Endothelial cell of umbilical vein (primary cell): ENCODE measurements at regions not wholly inside any gene's neighbourhood (a gene's known extent, or its start where the extent isn't known, plus 50 kb on each side); places are given as distances from the start of the nearest gene placed in this dataset.

Source experiments
- BruUV-seq: library from RNA; stranded (reverse); fragments of 400-500 nt; replicated peaks from 2 replicates; lab custom pipeline; 2021; lab: Mats Ljungman, UMichigan
- CTCF ChIA-PET: fragments of 300-600, 350-600 bp; sonication (Branson Sonifier 250); formaldehyde crosslinking; loops from one replicate; lab custom pipeline; 2021; ENCODE audit warnings: antibody characterized with exemption, inconsistent platforms; lab: Charles Lee
- POLR2A ChIA-PET: fragments of 300-600, 350-600 bp; sonication (Branson Sonifier 250); formaldehyde crosslinking; loops from one replicate; lab custom pipeline; 2021; ENCODE audit warnings: antibody characterized with exemption, inconsistent platforms; lab: Charles Lee
- DNase-seq: peaks from one replicate; pipeline ENCODE4 v3.0.0-alpha.2; 2011; ENCODE audit warnings: low read depth, low spot score
- FAIRE-seq: peaks from 2 replicates; lab custom pipeline; 2011; peaks lifted over from hg19 to GRCh38; lab: Jason Lieb, UNC
- H2AFZ ChIP-seq: 2 replicates; pipeline ENCODE4 v1.6.0; 2012; ENCODE audit warnings: low read depth, low read length, control low read depth, inconsistent platforms
- H3K27ac ChIP-seq: 2 replicates; pipeline ENCODE4 v1.5.1; 2011; ENCODE audit warnings: low read depth, mild to moderate bottlenecking, control low read depth, low read length, moderate library complexity; ENCODE audit not compliant: insufficient read depth
- H3K27me3 ChIP-seq, 2 experiments: 2 replicates each; pipeline versions ENCODE4 v1.6.0 to v1.6.1; 2011; ENCODE audit warnings: low read length in 2 of 2, mixed read lengths in 1 of 2; ENCODE audit not compliant: control insufficient read depth in 2 of 2, insufficient read depth in 2 of 2
- H3K36me3 ChIP-seq, 2 experiments: 2 replicates in 1 of 2; 3 replicates in 1 of 2; pipeline ENCODE4 v1.5.1; 2011; ENCODE audit warnings: low read length in 2 of 2, mild to moderate bottlenecking in 1 of 2, moderate library complexity in 1 of 2; ENCODE audit not compliant: control insufficient read depth in 2 of 2, insufficient read depth in 2 of 2; ENCODE audit errors: extremely low read depth in 1 of 2
- H3K4me1 ChIP-seq: 3 replicates; pipeline ENCODE4 v1.5.1; 2011; ENCODE audit warnings: mild to moderate bottlenecking, low read length; ENCODE audit not compliant: control insufficient read depth, insufficient read depth; ENCODE audit errors: extremely low read depth
- H3K4me2 ChIP-seq: 2 replicates; pipeline ENCODE4 v1.6.1; 2011; ENCODE audit warnings: low read length, control low read depth, mixed read lengths; ENCODE audit not compliant: insufficient read depth
- H3K4me3 ChIP-seq, 3 experiments: fragments of 200-600 bp in 1 of 3; sonication (generic), shearing (Covaris generic) in 1 of 3; replicated peaks in 1 of 3; 2 replicates each; pipeline ENCODE4 v1.5.1; 2011 to 2016; ENCODE audit warnings: control low read depth in 3 of 3, low read length in 3 of 3, mild to moderate bottlenecking in 2 of 3, inconsistent platforms in 1 of 3, low read depth in 1 of 3, moderate library complexity in 1 of 3; ENCODE audit not compliant: insufficient read depth in 1 of 3
- H3K79me2 ChIP-seq: 2 replicates; pipeline ENCODE4 v1.6.0; 2012; ENCODE audit warnings: low read length, inconsistent platforms; ENCODE audit not compliant: control insufficient read depth, insufficient read depth
- H3K9ac ChIP-seq: replicated peaks from 2 replicates; pipeline ENCODE3; 2011; ENCODE audit warnings: low read length, control low read depth; ENCODE audit not compliant: insufficient read depth; ENCODE audit errors: extremely low read depth
- H3K9me1 ChIP-seq: replicated peaks from 3 replicates; pipeline ENCODE4 v1.6.0; 2011; ENCODE audit warnings: mild to moderate bottlenecking, low read length; ENCODE audit not compliant: control insufficient read depth, insufficient read depth; ENCODE audit errors: extremely low read depth
- H3K9me3 ChIP-seq: replicated peaks from 2 replicates; pipeline ENCODE4 v1.5.1; 2012; ENCODE audit warnings: low read length, inconsistent platforms; ENCODE audit not compliant: control insufficient read depth, insufficient read depth
- H4K20me1 ChIP-seq: replicated peaks from 2 replicates; pipeline ENCODE3; 2011; ENCODE audit warnings: mild to moderate bottlenecking, low read length; ENCODE audit not compliant: control insufficient read depth, insufficient read depth; ENCODE audit errors: extremely low read depth
- EZH2 ChIP-seq: IDR thresholded peaks from 2 replicates; pipeline ENCODE4 v1.6.1; 2012; ENCODE audit warnings: borderline replicate concordance, low read depth, mild to moderate bottlenecking, moderate library complexity, low read length, inconsistent platforms; ENCODE audit not compliant: severe bottlenecking
- FOS ChIP-seq: IDR thresholded peaks from 2 replicates; pipeline ENCODE4 v1.6.1; 2011; ENCODE audit warnings: mild to moderate bottlenecking, low read length, moderate library complexity, borderline replicate concordance; ENCODE audit not compliant: insufficient read depth
- GATA2 ChIP-seq: IDR thresholded peaks from 2 replicates; pipeline ENCODE4 v1.7.0; 2011; ENCODE audit warnings: low read depth, mild to moderate bottlenecking, moderate library complexity, mixed read lengths, low read length; ENCODE audit not compliant: insufficient read length, insufficient read depth
- JUN ChIP-seq: IDR thresholded peaks from 2 replicates; pipeline ENCODE4 v1.6.1; 2011; ENCODE audit warnings: borderline replicate concordance, low read depth; ENCODE audit not compliant: insufficient read length, insufficient read depth
- MAX ChIP-seq: IDR thresholded peaks from 2 replicates; pipeline ENCODE4 v1.6.1; 2011; ENCODE audit not compliant: insufficient read depth, insufficient read length
- MYC ChIP-seq: IDR thresholded peaks from one replicate; pipeline ENCODE4 v1.6.1; 2011; ENCODE audit warnings: mild to moderate bottlenecking, low read depth, low read length
- POLR2A ChIP-seq: IDR thresholded peaks from 2 replicates; pipeline ENCODE4 v1.6.1; 2012; ENCODE audit warnings: low read depth, mild to moderate bottlenecking, control low read depth, low read length
- POLR2AphosphoS5 ChIP-seq: IDR thresholded peaks from 2 replicates; pipeline ENCODE4 v1.6.1; 2012; ENCODE audit warnings: low read depth, mild to moderate bottlenecking, control low read depth, low read length, moderate library complexity; ENCODE audit not compliant: insufficient read depth
- dilution Hi-C: fragments of 300-500 bp; cut with MboI; formaldehyde crosslinking; loops from one replicate; pipeline ENCODE4 v1.15.0; 2019; ENCODE audit warnings: low sequenced_read_pairs; ENCODE audit not compliant: extremely low pct_ligation_motif_present
- intact Hi-C: fragments of 100-400 bp; cut with micrococcal nuclease; formaldehyde crosslinking; loops from one replicate; pipeline ENCODE4 v1.10.0; 2022
- TF ChIP-seq, protein P1 (sequence below), 2 donors: IDR thresholded peaks; 1 replicate in 1 of 2; 2 replicates in 1 of 2; pipeline ENCODE4 v1.5.1; 2011; ENCODE audit warnings: low read length in 2 of 2, mild to moderate bottlenecking in 2 of 2, moderate library complexity in 2 of 2, control low read depth in 1 of 2, inconsistent platforms in 1 of 2, low read depth in 1 of 2; ENCODE audit not compliant: insufficient read depth in 1 of 2; ENCODE audit errors: extremely low read depth in 1 of 2

GRCh38 chr4:166658585-166658984 is 575.7 kb downstream of the SPOCK3 start:
- no peak for DNase-seq
- no peaks in the 10 kb centered on the region for H3K27me3 ChIP-seq
- H3K4me2 ChIP-seq, result no peak overlapping the region
- H3K9ac ChIP-seq, result no peak overlapping the region
- no peak overlapping the region for H3K27ac ChIP-seq
- H3K9me3 ChIP-seq, result no peaks in the 10 kb centered on the region
- TF ChIP-seq POLR2A, result no peak
- TF ChIP-seq FOS, result no peak
- no peak for TF ChIP-seq MYC
- no peak for TF ChIP-seq MAX
- TF ChIP-seq, protein P1, sequence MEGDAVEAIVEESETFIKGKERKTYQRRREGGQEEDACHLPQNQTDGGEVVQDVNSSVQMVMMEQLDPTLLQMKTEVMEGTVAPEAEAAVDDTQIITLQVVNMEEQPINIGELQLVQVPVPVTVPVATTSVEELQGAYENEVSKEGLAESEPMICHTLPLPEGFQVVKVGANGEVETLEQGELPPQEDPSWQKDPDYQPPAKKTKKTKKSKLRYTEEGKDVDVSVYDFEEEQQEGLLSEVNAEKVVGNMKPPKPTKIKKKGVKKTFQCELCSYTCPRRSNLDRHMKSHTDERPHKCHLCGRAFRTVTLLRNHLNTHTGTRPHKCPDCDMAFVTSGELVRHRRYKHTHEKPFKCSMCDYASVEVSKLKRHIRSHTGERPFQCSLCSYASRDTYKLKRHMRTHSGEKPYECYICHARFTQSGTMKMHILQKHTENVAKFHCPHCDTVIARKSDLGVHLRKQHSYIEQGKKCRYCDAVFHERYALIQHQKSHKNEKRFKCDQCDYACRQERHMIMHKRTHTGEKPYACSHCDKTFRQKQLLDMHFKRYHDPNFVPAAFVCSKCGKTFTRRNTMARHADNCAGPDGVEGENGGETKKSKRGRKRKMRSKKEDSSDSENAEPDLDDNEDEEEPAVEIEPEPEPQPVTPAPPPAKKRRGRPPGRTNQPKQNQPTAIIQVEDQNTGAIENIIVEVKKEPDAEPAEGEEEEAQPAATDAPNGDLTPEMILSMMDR (IDR thresholded peaks at IDR 0.05; ENCODE audit: extremely low read depth in 1 of 2, insufficient read depth in 1 of 2, low read depth in 1 of 2, low read length in 2 of 2), result no peak
- TF ChIP-seq EZH2, result no peak
- TF ChIP-seq POLR2AphosphoS5, result no peak
- TF ChIP-seq GATA2, result no peak
- no peak for TF ChIP-seq JUN
- no peak for FAIRE-seq
- H4K20me1 ChIP-seq, result no peaks in the 10 kb centered on the region
- no peaks in the 10 kb centered on the region for H3K4me1 ChIP-seq
- dilution Hi-C loops (no loop called here), intact Hi-C loops (no loop called here)
- H3K9me1 ChIP-seq, result no peaks in the 10 kb centered on the region
- BruUV-seq, result no TSS peak
- H3K4me3 ChIP-seq, result no peak overlapping the region
- ChIA-PET POLR2A (no interaction called here), CTCF (no interaction called here)
- H2AFZ ChIP-seq, result no peak overlapping the region
- H3K79me2 ChIP-seq, result no peaks in the 10 kb centered on the region
- H3K36me3 ChIP-seq, result no peaks in the 10 kb centered on the region
